Loucy (cell line): ENCODE measurements at regions not wholly inside any gene's neighbourhood (a gene's known extent, or its start where the extent isn't known, plus 50 kb on each side); places are given as distances from the start of the nearest gene placed in this dataset.

ENCODE experiments used
- H2AFZ ChIP-seq: fragments of 200-600 bp; sonication (generic); 2 replicates; pipeline ENCODE4 v1.6.0; 2016; ENCODE audit warnings: antibody characterized with exemption, mild to moderate bottlenecking, low read length, moderate library complexity
- H3F3A ChIP-seq: fragments of 200-600 bp; 2 replicates; pipeline ENCODE4 v1.6.0; 2016; ENCODE audit warnings: antibody characterized with exemption, low read depth, mild to moderate bottlenecking
- H3K27me3 ChIP-seq: fragments of 200-600 bp; sonication (generic); 2 replicates; pipeline ENCODE4 v1.6.1; 2014; ENCODE audit warnings: low read length, mild to moderate bottlenecking; ENCODE audit not compliant: insufficient read depth, poor library complexity, severe bottlenecking
- H3K36me3 ChIP-seq: fragments of 200-600 bp; sonication (generic); 2 replicates; pipeline ENCODE4 v1.6.1; 2016; ENCODE audit warnings: low read length; ENCODE audit not compliant: insufficient read depth
- H3K4me1 ChIP-seq: fragments of 200-600 bp; sonication (generic); 2 replicates; pipeline ENCODE4 v1.5.1; 2014; ENCODE audit warnings: low read length, mild to moderate bottlenecking; ENCODE audit not compliant: insufficient read depth, poor library complexity, severe bottlenecking
- H3K4me2 ChIP-seq: fragments of 200-600 bp; sonication (generic); 2 replicates; pipeline ENCODE4 v1.6.0; 2014; ENCODE audit warnings: antibody characterized with exemption, low read length, low read depth, mild to moderate bottlenecking; ENCODE audit not compliant: poor library complexity, severe bottlenecking
- H3K4me3 ChIP-seq: fragments of 200-600 bp; sonication (generic); 2 replicates; pipeline ENCODE4 v1.5.1; 2014; ENCODE audit warnings: low read length, mild to moderate bottlenecking, mixed read lengths; ENCODE audit not compliant: poor library complexity, severe bottlenecking
- H3K79me2 ChIP-seq: fragments of 200-600 bp; sonication (generic); 2 replicates; pipeline ENCODE4 v1.6.1; 2014; ENCODE audit warnings: low read length; ENCODE audit not compliant: insufficient read depth
- H3K9ac ChIP-seq: fragments of 200-600 bp; sonication (generic); 2 replicates; pipeline ENCODE4 v1.6.0; 2014; ENCODE audit warnings: mild to moderate bottlenecking, low read depth, low read length, moderate library complexity; ENCODE audit not compliant: poor library complexity, severe bottlenecking
- H3K9me2 ChIP-seq: fragments of 200-600 bp; sonication (generic); replicated peaks from 2 replicates; pipeline ENCODE4 v1.6.1; 2016; ENCODE audit warnings: low read depth, low read length, mixed read lengths
- H3K9me3 ChIP-seq: fragments of 200-600 bp; sonication (generic); 2 replicates; pipeline ENCODE4 v1.6.1; 2014; ENCODE audit warnings: mild to moderate bottlenecking, antibody characterized with exemption, low read length, low read depth; ENCODE audit not compliant: insufficient read depth
- H4K20me1 ChIP-seq: fragments of 200-600 bp; sonication (generic); 2 replicates; pipeline ENCODE4 v1.6.0; 2014; ENCODE audit warnings: antibody characterized with exemption, low read length, mild to moderate bottlenecking; ENCODE audit not compliant: insufficient read depth, poor library complexity, severe bottlenecking
- CTCF ChIP-seq: fragments of 200-600 bp; sonication (generic); conservative IDR thresholded peaks from 2 replicates; pipeline ENCODE4 v1.5.1; 2014; ENCODE audit warnings: mild to moderate bottlenecking, antibody characterized with exemption, low read length
- EZH2phosphoT487 ChIP-seq: fragments of 200-600 bp; IDR thresholded peaks from 2 replicates; pipeline ENCODE4 v1.6.1; 2018; ENCODE audit warnings: antibody characterized with exemption, mild to moderate bottlenecking, moderate library complexity, borderline replicate concordance

DNA sequence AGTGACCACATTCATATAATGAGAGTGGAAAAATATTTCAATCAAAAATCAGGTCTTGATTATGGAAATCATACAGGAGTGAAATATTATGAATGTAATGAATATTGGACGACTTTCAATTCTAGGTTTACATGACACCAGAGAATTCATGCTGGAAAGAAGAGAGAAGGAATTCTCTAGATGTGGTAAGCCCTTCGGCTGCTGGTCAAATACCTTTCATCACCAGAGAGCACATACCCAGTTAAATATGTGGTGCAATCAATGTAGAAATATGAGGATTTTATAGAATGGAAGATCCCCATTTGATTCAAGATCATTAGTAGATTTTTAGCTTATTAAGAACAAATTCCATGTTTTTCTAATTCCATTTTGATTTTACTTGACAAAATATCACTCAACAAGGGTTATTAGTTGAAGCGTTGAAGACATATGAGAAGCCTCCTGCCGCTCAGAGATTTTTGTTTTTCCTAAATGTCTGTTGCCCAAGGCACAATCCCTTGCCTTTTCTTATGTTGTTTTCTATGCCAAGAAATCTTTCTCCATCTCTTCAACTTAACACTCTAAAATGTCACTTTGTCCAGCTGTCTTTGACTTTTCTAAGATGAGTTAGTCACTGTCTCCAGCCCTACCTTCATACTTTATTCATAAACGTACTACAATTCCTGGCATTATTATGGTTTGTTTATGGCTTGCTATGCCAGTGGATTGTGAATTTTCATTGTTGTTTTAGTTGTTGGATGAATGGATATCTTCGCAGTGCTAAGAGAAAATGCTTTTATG, 72.8 kb upstream of the ZDHHC17 start:
- no peaks in the 10 kb centered on the region for H3K9me2 ChIP-seq
- H3K36me3 ChIP-seq, result no peaks in the 10 kb centered on the region
- no peaks in the 10 kb centered on the region for H3K27me3 ChIP-seq
- no peak overlapping the region for H3K4me2 ChIP-seq
- H3K79me2 ChIP-seq, result no peaks in the 10 kb centered on the region
- H3K9me3 ChIP-seq, result no peaks in the 10 kb centered on the region
- H3F3A ChIP-seq, result no peaks in the 10 kb centered on the region
- no peak overlapping the region for H2AFZ ChIP-seq
- no peak overlapping the region for H3K9ac ChIP-seq
- H3K4me1 ChIP-seq, result peaks cover 6% of the 10 kb centered on the region
- no peaks in the 10 kb centered on the region for H4K20me1 ChIP-seq
- TF ChIP-seq CTCF (no peak), EZH2phosphoT487 (no peak)
- no peak overlapping the region for H3K4me3 ChIP-seq

DNA sequence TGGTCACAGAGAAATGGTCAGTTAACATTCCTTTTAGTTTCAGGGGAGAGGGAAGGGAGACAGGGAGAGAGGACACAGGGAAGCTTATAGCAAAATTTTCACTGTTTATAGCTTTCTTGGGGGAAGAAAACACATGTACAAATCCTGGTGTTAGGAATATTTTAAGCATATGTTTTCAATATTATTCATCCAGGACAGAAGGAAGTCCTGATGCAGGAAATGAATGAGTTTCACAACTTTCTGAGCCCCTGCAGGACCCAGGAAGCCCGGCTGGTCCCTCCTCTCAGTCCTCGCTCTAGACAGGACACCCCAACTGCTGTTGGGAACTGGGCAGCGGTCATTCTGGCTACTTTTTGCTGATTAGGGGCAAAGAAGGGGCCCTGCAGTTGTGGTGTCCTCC, 71.1 kb upstream of the ZDHHC17 start:
- H2AFZ ChIP-seq, result no peak overlapping the region
- no peaks in the 10 kb centered on the region for H3K9me2 ChIP-seq
- TF ChIP-seq CTCF, result no peak
- TF ChIP-seq EZH2phosphoT487, result no peak
- no peaks in the 10 kb centered on the region for H3F3A ChIP-seq
- H3K36me3 ChIP-seq, result no peaks in the 10 kb centered on the region
- H3K4me2 ChIP-seq, result no peak overlapping the region
- no peaks in the 10 kb centered on the region for H4K20me1 ChIP-seq
- H3K79me2 ChIP-seq, result no peaks in the 10 kb centered on the region
- no peak overlapping the region for H3K9ac ChIP-seq
- H3K4me3 ChIP-seq, result no peak overlapping the region
- H3K9me3 ChIP-seq, result no peaks in the 10 kb centered on the region
- H3K4me1 ChIP-seq, result peaks cover 4% of the 10 kb centered on the region
- H3K27me3 ChIP-seq, result no peaks in the 10 kb centered on the region

DNA sequence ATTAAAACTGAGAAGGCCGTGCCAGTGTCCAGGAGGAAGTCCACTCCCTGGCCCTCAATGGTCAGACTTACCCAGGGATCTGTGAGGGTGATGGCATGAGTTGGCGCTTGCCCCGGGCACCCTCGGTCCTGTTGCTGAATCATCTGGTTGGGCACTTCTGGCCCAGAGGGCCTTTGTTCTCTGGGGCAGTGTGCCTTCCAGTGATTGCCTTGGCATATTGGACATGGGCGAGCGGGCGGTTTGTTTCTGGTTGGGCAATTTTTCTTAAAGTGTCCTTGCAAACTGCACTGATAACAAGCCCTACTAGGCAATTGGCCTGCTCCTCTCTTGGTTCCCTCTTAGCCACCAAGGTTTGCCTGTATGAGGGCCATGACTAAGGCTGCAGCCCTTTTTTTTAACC, 69.5 kb upstream of the ZDHHC17 start:
- H3K36me3 ChIP-seq, result no peaks in the 10 kb centered on the region
- no peaks in the 10 kb centered on the region for H3K9me2 ChIP-seq
- H4K20me1 ChIP-seq, result no peaks in the 10 kb centered on the region
- H3K4me2 ChIP-seq, result no peak overlapping the region
- no peak overlapping the region for H2AFZ ChIP-seq
- no peaks in the 10 kb centered on the region for H3K9me3 ChIP-seq
- TF ChIP-seq CTCF, result no peak
- TF ChIP-seq EZH2phosphoT487, result no peak
- H3K79me2 ChIP-seq, result no peaks in the 10 kb centered on the region
- H3K4me3 ChIP-seq, result no peak overlapping the region
- H3F3A ChIP-seq, result no peaks in the 10 kb centered on the region
- H3K9ac ChIP-seq, result no peak overlapping the region
- H3K4me1 ChIP-seq, result no peaks in the 10 kb centered on the region
- H3K27me3 ChIP-seq, result no peaks in the 10 kb centered on the region
